HepG2 (cell line): ENCODE measurements at regions not wholly inside any gene's neighbourhood (a gene's known extent, or its start where the extent isn't known, plus 50 kb on each side); places are given as distances from the start of the nearest gene placed in this dataset.
A peak's percentile ranks its signal among the peaks of the same experiment; 100 is the strongest.

ENCODE experiments used
- ATAC-seq: fragments of 200-7000 bp; cut with Tn5 transposase; 3 replicates; pipeline ENCODE4 v1.9.1; 2020; ENCODE audit warnings: mild to moderate bottlenecking, moderate library complexity
- BruUV-seq: library from RNA; stranded (reverse); fragments of 400-500 nt; replicated peaks from 2 replicates; lab custom pipeline; 2021; lab: Mats Ljungman, UMichigan
- CTCF ChIA-PET: fragments of 300-600 bp; formaldehyde crosslinking; extraction: SDS; loops from one replicate; lab custom pipeline; 2021; ENCODE audit warnings: low total read pairs, inconsistent platforms, low intra/inter-chr PET ratio; lab: Yijun Ruan, JAX
- POLR2A ChIA-PET: fragments of 350-600 bp; sonication (Branson Sonifier 250); formaldehyde crosslinking; loops from one replicate; lab custom pipeline; 2020; ENCODE audit warnings: antibody characterized with exemption, inconsistent platforms; lab: Yijun Ruan, JAX
- DNase-seq: peaks from one replicate; pipeline ENCODE4 v3.0.0-alpha.2; 2015; ENCODE audit warnings: low spot score
- FAIRE-seq: peaks from 3 replicates; lab custom pipeline; 2011; peaks lifted over from hg19 to GRCh38; lab: Jason Lieb, UNC
- H2AFZ ChIP-seq: one replicate; pipeline ENCODE4 v1.6.1; 2011; ENCODE audit warnings: low read length, inconsistent platforms
- H3K27ac ChIP-seq: fragments of 300-600 bp; 3 replicates; pipeline ENCODE4 v1.8.0; 2011; ENCODE audit warnings: mixed run types, mild to moderate bottlenecking, mixed read lengths, low read length, inconsistent platforms; ENCODE audit not compliant: insufficient read depth; ENCODE audit errors: extremely low read length
- H3K27me3 ChIP-seq, 2 experiments: fragments of 200-600 bp in 1 of 2; 2 replicates in 1 of 2; 3 replicates in 1 of 2; pipeline versions ENCODE4 v1.6.0 to v1.8.0; 2011; ENCODE audit warnings: low read length in 2 of 2, mild to moderate bottlenecking in 2 of 2, moderate library complexity in 2 of 2, inconsistent platforms in 1 of 2; ENCODE audit not compliant: insufficient read depth in 2 of 2, control insufficient read depth in 1 of 2
- H3K36me3 ChIP-seq, 2 experiments: fragments of 200-600 bp in 1 of 2; replicated peaks in 1 of 2; 2 replicates in 1 of 2; 3 replicates in 1 of 2; pipeline versions ENCODE4 v1.5.1 to v1.8.0; 2011; ENCODE audit warnings: low read length in 2 of 2, inconsistent platforms in 1 of 2; ENCODE audit not compliant: insufficient read depth in 2 of 2, control insufficient read depth in 1 of 2
- H3K4me1 ChIP-seq: 2 replicates; pipeline ENCODE4 v1.5.1; 2012; ENCODE audit warnings: low read length, inconsistent platforms; ENCODE audit not compliant: insufficient read depth
- H3K4me2 ChIP-seq: 2 replicates; pipeline ENCODE4 v1.6.0; 2011; ENCODE audit warnings: low read depth, low read length, inconsistent platforms
- H3K4me3 ChIP-seq, 3 experiments: fragments of 200-600 bp in 1 of 3; sonication (generic), shearing (Covaris generic) in 1 of 3; replicated peaks in 1 of 3; 2 replicates each; pipeline ENCODE4 v1.5.1; 2011 to 2016; ENCODE audit warnings: low read length in 3 of 3, inconsistent platforms in 2 of 3, low read depth in 2 of 3, mild to moderate bottlenecking in 2 of 3, control low read depth in 1 of 3, mixed read lengths in 1 of 3; ENCODE audit not compliant: insufficient read depth in 1 of 3
- H3K79me2 ChIP-seq: one replicate; pipeline ENCODE4 v1.6.1; 2011; ENCODE audit warnings: low read length, inconsistent platforms; ENCODE audit not compliant: insufficient read depth
- H3K9ac ChIP-seq: 2 replicates; pipeline ENCODE4 v1.6.0; 2011; ENCODE audit warnings: mild to moderate bottlenecking, low read depth, low read length, inconsistent platforms; ENCODE audit not compliant: insufficient read depth
- H3K9me3 ChIP-seq: 2 replicates; pipeline ENCODE4 v1.5.1; 2012; ENCODE audit warnings: mild to moderate bottlenecking, low read length
- H4K20me1 ChIP-seq: 2 replicates; pipeline ENCODE4 v1.6.0; 2011; ENCODE audit warnings: inconsistent platforms, mild to moderate bottlenecking, low read length, moderate library complexity; ENCODE audit not compliant: insufficient read depth
- DR1 ChIP-seq: sonication (generic); formaldehyde crosslinking; IDR thresholded peaks from 2 replicates; pipeline ENCODE4 v1.8.0; 2021; ENCODE audit warnings: mild to moderate bottlenecking, missing genetic modification reagents, inconsistent platforms
- GTF2F1 ChIP-seq: fragments of 150-350 bp; IDR thresholded peaks from 2 replicates; pipeline ENCODE4 v1.6.1; 2014; ENCODE audit warnings: low read length
- KDM3A ChIP-seq: IDR thresholded peaks from 2 replicates; pipeline ENCODE4 v1.6.1; 2018; ENCODE audit warnings: low read depth, missing compliant biosample characterization
- NFAT5 ChIP-seq: sonication (generic); formaldehyde crosslinking; IDR thresholded peaks from 2 replicates; pipeline ENCODE4 v1.4.0; 2020; ENCODE audit warnings: missing genetic modification reagents
- NFATC3 ChIP-seq: sonication (generic); formaldehyde crosslinking; IDR thresholded peaks from 2 replicates; pipeline ENCODE4 v1.5.1; 2020; ENCODE audit warnings: mild to moderate bottlenecking, missing genetic modification reagents
- NFIC ChIP-seq: IDR thresholded peaks from 2 replicates; pipeline ENCODE4 v1.6.1; 2012; ENCODE audit warnings: mild to moderate bottlenecking, low read length, inconsistent platforms
- NR2F6 ChIP-seq, 2 experiments: IDR thresholded peaks; 2 replicates each; pipeline ENCODE4 v1.6.1; 2016; ENCODE audit warnings: antibody characterized with exemption in 1 of 2, mild to moderate bottlenecking in 1 of 2
- PRDM4 ChIP-seq: sonication (generic); formaldehyde crosslinking; IDR thresholded peaks from 2 replicates; pipeline ENCODE4 v1.9.0; 2021; ENCODE audit warnings: missing genetic modification reagents, borderline replicate concordance
- SP1 ChIP-seq, 2 experiments: fragments of 450-650 bp in 1 of 2; sonication (generic) in 1 of 2; formaldehyde crosslinking in 1 of 2; IDR thresholded peaks; 2 replicates each; pipeline versions ENCODE4 v1.4.0 to v1.6.1; 2016 to 2020; ENCODE audit warnings: missing genetic modification reagents in 1 of 2
- ZNF3 ChIP-seq: IDR thresholded peaks from 2 replicates; pipeline ENCODE4 v1.7.0; 2017; ENCODE audit warnings: inconsistent platforms
- ZNF512 ChIP-seq: sonication (generic); formaldehyde crosslinking; IDR thresholded peaks from 2 replicates; pipeline ENCODE4 v1.4.0; 2020; ENCODE audit warnings: mild to moderate bottlenecking, missing genetic modification reagents
- ZNF589 ChIP-seq: sonication (generic); formaldehyde crosslinking; conservative IDR thresholded peaks from 2 replicates; pipeline ENCODE4 v1.8.0; 2022; ENCODE audit warnings: mild to moderate bottlenecking, moderate library complexity, missing genetic modification reagents
- ZNF597 ChIP-seq: sonication (generic); formaldehyde crosslinking; IDR thresholded peaks from 2 replicates; pipeline ENCODE4 v1.5.0; 2020; ENCODE audit warnings: missing genetic modification reagents
- ZNF713 ChIP-seq: sonication (generic); formaldehyde crosslinking; IDR thresholded peaks from 2 replicates; pipeline ENCODE4 v1.4.0; 2020; ENCODE audit warnings: mild to moderate bottlenecking, missing genetic modification reagents
- ZSCAN29 ChIP-seq: sonication (generic); formaldehyde crosslinking; conservative IDR thresholded peaks from 2 replicates; pipeline ENCODE4 v1.4.0; 2020; ENCODE audit warnings: mild to moderate bottlenecking, missing genetic modification reagents
- WGBS: methylation state at CpG from one replicate; pipeline ENCODE4 v1.1.6; 2017; ENCODE audit warnings: low lambda C conversion rate; 5-methylcytosine and 5-hydroxymethylcytosine counted together
- in situ Hi-C: cut with HindIII; loops from 2 replicates; pipeline ENCODE4 v1.10.0; 2017; ENCODE audit warnings: low pct_unique_long_range_greater_than_20kb; ENCODE audit not compliant: extremely low pct_ligation_motif_present
- intact Hi-C: fragments of 100-400 bp; cut with micrococcal nuclease; formaldehyde crosslinking; loops from one replicate; pipeline ENCODE4 v1.10.0; 2022; ENCODE audit not compliant: unreplicated experiment

- no peak for DNase-seq
- WGBS: 0% methylated on average over 7 of the region's 7 CpGs
- Histone ChIP-seq H3K9me3 (no peaks in the 10 kb centered on the region), H3K4me3 (no peak overlapping the region), H4K20me1 (no peaks in the 10 kb centered on the region), H3K4me2 (no peak overlapping the region), H3K36me3 (no peaks in the 10 kb centered on the region), H3K27me3 (no peaks in the 10 kb centered on the region), H2AFZ (no peak overlapping the region), H3K27ac (no peak overlapping the region), H3K9ac (no peak overlapping the region), H3K4me1 (no peaks in the 10 kb centered on the region), H3K79me2 (no peaks in the 10 kb centered on the region)
- no peak for FAIRE-seq
- ChIA-PET CTCF (no interaction called here), POLR2A (no interaction called here)
- intact Hi-C loops (no loop called here), in situ Hi-C loops (no loop called here)
- ATAC-seq: peak; percentile 60
- no TSS peak for BruUV-seq
- no peak for TF ChIP-seq ZNF713 (CRISPR knock-in tag)
- no peak for TF ChIP-seq NFATC3 (CRISPR knock-in tag)
- TF ChIP-seq ZNF3: no peak
- no peak for TF ChIP-seq SP1 (IDR thresholded peaks at IDR 0.05)
- no peak for TF ChIP-seq SP1 (CRISPR knock-in tag; IDR thresholded peaks at IDR 0.05)
- TF ChIP-seq NFAT5 (CRISPR knock-in tag): no peak
- no peak for TF ChIP-seq ZNF512
- no peak for TF ChIP-seq PRDM4 (CRISPR knock-in tag)
- TF ChIP-seq GTF2F1: no peak
- no peak for TF ChIP-seq ZNF597 (CRISPR knock-in tag)
- TF ChIP-seq DR1 (CRISPR knock-in tag): no peak
- TF ChIP-seq ZNF589 (CRISPR knock-in tag): no peak
- TF ChIP-seq KDM3A (CRISPR knock-in tag): no peak
- no peak for TF ChIP-seq ZSCAN29 (CRISPR knock-in tag)
- no peak for TF ChIP-seq NR2F6 (IDR thresholded peaks at IDR 0.05)
- TF ChIP-seq NR2F6 (CRISPR knock-in tag; IDR thresholded peaks at IDR 0.05): no peak
- no peak for TF ChIP-seq NFIC
Observed at GRCh38 chr2:187749804-187750431, 195.7 kb upstream of the TFPI start.
